ENCODE measurements at regions not wholly inside any gene's neighbourhood (a gene's known extent, or its start where the extent isn't known, plus 50 kb on each side); places are given as distances from the start of the nearest gene placed in this dataset.

GRCh38 chr13:83825676-83826075 is 56.6 kb downstream of the SLITRK1 start:
- TF ChIP-seq ZNF10 (tag by site-specific recombination; IDR thresholded peaks at IDR 0.05), result no peak
- no peak for TF ChIP-seq PRDM6 (tag by site-specific recombination; IDR thresholded peaks at IDR 0.05)
- no peak for TF ChIP-seq ZNF350 (tag by site-specific recombination; IDR thresholded peaks at IDR 0.05)
- TF ChIP-seq HOXC10 (CRISPR knock-in tag; IDR thresholded peaks at IDR 0.05), result no peak
- TF ChIP-seq ZNF114 (tag by site-specific recombination; IDR thresholded peaks at IDR 0.05), result no peak
- no peak for TF ChIP-seq SETDB1 (IDR thresholded peaks at IDR 0.05; ENCODE audit: insufficient read length, low read length)
- TF ChIP-seq ZNF324 (tag by site-specific recombination; IDR thresholded peaks at IDR 0.05), result no peak
- TF ChIP-seq ZBTB7A (tag by site-specific recombination; IDR thresholded peaks at IDR 0.05; ENCODE audit: low read depth), result no peak
- no peak for TF ChIP-seq HOXD13 (CRISPR knock-in tag; IDR thresholded peaks at IDR 0.05; ENCODE audit: borderline replicate concordance)
- no peak for TF ChIP-seq ZBTB49 (tag by site-specific recombination; IDR thresholded peaks at IDR 0.05; ENCODE audit: low read depth)
- TF ChIP-seq ZBTB20 (tag by site-specific recombination; IDR thresholded peaks at IDR 0.05), result no peak
- TF ChIP-seq ZNF560 (tag by site-specific recombination; IDR thresholded peaks at IDR 0.05; ENCODE audit: borderline replicate concordance), result no peak
- no peak for TF ChIP-seq ZBTB21 (tag by site-specific recombination; IDR thresholded peaks at IDR 0.05)
- no peak for TF ChIP-seq ZNF174 (tag by site-specific recombination; IDR thresholded peaks at IDR 0.05)
- no peak for TF ChIP-seq ZNF398 (tag by site-specific recombination; IDR thresholded peaks at IDR 0.05)
- TF ChIP-seq ZNF248 (tag by site-specific recombination; IDR thresholded peaks at IDR 0.05), result no peak
- TF ChIP-seq ZNF157 (tag by site-specific recombination; IDR thresholded peaks at IDR 0.05), result no peak
- TF ChIP-seq ZNF510 (tag by site-specific recombination; IDR thresholded peaks at IDR 0.05; ENCODE audit: insufficient replicate concordance), result no peak
- no peak for TF ChIP-seq MYNN (tag by site-specific recombination; IDR thresholded peaks at IDR 0.05; ENCODE audit: borderline replicate concordance)
- TF ChIP-seq ZBTB6 (tag by site-specific recombination; IDR thresholded peaks at IDR 0.05), result no peak

GRCh38 chr13:83824560-83824959 is 57.7 kb downstream of the SLITRK1 start:
- H3K4me3 ChIP-seq (ENCODE audit: low read depth, low read length), result no peak overlapping the region
- CTCF ChIA-PET, result no interaction called here

More at GRCh38 chr13:83825676-83826075, 56.6 kb downstream of the SLITRK1 start:
- no peaks in the 10 kb centered on the region for H3K4me1 ChIP-seq (ENCODE audit: control insufficient read depth, insufficient read depth, low read length)
- H3K9me3 ChIP-seq (ENCODE audit: control insufficient read depth, insufficient read depth, low read depth, low read length), result no peaks in the 10 kb centered on the region
- no peak overlapping the region for H3K27ac ChIP-seq (ENCODE audit: extremely low read depth, low read depth, low read length)
- CTCF ChIA-PET, result interaction anchor here (0.8 kb wide), 1 partner anchor 823 kb away, joined by 3 read pairs; no protein-coding TSS in a partner anchor
- no peak overlapping the region for H3K4me3 ChIP-seq (ENCODE audit: low read depth, low read length)
- POLR2A ChIA-PET, result no interaction called here
- no peaks in the 10 kb centered on the region for H3K36me3 ChIP-seq (ENCODE audit: control insufficient read depth in 2 of 2, insufficient read depth in 1 of 2, low read length in 2 of 2)

More at GRCh38 chr13:83824560-83824959, 57.7 kb downstream of the SLITRK1 start:
- H3K27ac ChIP-seq (ENCODE audit: extremely low read depth, low read depth, low read length), result no peak overlapping the region
- H3K9me3 ChIP-seq (ENCODE audit: control insufficient read depth, insufficient read depth, low read depth, low read length), result no peaks in the 10 kb centered on the region
- TF ChIP-seq ZNF292 (tag by site-specific recombination; IDR thresholded peaks at IDR 0.05; ENCODE audit: borderline replicate concordance, low read depth), result no peak
- POLR2A ChIA-PET, result no interaction called here
- H3K4me1 ChIP-seq (ENCODE audit: control insufficient read depth, insufficient read depth, low read length), result no peaks in the 10 kb centered on the region
- no peaks in the 10 kb centered on the region for H3K36me3 ChIP-seq (ENCODE audit: control insufficient read depth in 2 of 2, insufficient read depth in 1 of 2, low read length in 2 of 2)
